Endothelial cell of umbilical vein (primary cell): ENCODE measurements at regions not wholly inside any gene's neighbourhood (a gene's known extent, or its start where the extent isn't known, plus 50 kb on each side); places are given as distances from the start of the nearest gene placed in this dataset.

ENCODE experiments used
- BruUV-seq: library from RNA; stranded (reverse); fragments of 400-500 nt; replicated peaks from 2 replicates; lab custom pipeline; 2021; lab: Mats Ljungman, UMichigan
- CTCF ChIA-PET: fragments of 300-600, 350-600 bp; sonication (Branson Sonifier 250); formaldehyde crosslinking; loops from one replicate; lab custom pipeline; 2021; ENCODE audit warnings: antibody characterized with exemption, inconsistent platforms; lab: Charles Lee
- POLR2A ChIA-PET: fragments of 300-600, 350-600 bp; sonication (Branson Sonifier 250); formaldehyde crosslinking; loops from one replicate; lab custom pipeline; 2021; ENCODE audit warnings: antibody characterized with exemption, inconsistent platforms; lab: Charles Lee
- DNase-seq: peaks from one replicate; pipeline ENCODE4 v3.0.0-alpha.2; 2011; ENCODE audit warnings: low read depth, low spot score
- FAIRE-seq: peaks from 2 replicates; lab custom pipeline; 2011; peaks lifted over from hg19 to GRCh38; lab: Jason Lieb, UNC
- H2AFZ ChIP-seq: 2 replicates; pipeline ENCODE4 v1.6.0; 2012; ENCODE audit warnings: low read depth, low read length, control low read depth, inconsistent platforms
- H3K27ac ChIP-seq: 2 replicates; pipeline ENCODE4 v1.5.1; 2011; ENCODE audit warnings: low read depth, mild to moderate bottlenecking, control low read depth, low read length, moderate library complexity; ENCODE audit not compliant: insufficient read depth
- H3K27me3 ChIP-seq, 2 experiments: 2 replicates each; pipeline versions ENCODE4 v1.6.0 to v1.6.1; 2011; ENCODE audit warnings: low read length in 2 of 2, mixed read lengths in 1 of 2; ENCODE audit not compliant: control insufficient read depth in 2 of 2, insufficient read depth in 2 of 2
- H3K36me3 ChIP-seq, 2 experiments: 2 replicates in 1 of 2; 3 replicates in 1 of 2; pipeline ENCODE4 v1.5.1; 2011; ENCODE audit warnings: low read length in 2 of 2, mild to moderate bottlenecking in 1 of 2, moderate library complexity in 1 of 2; ENCODE audit not compliant: control insufficient read depth in 2 of 2, insufficient read depth in 2 of 2; ENCODE audit errors: extremely low read depth in 1 of 2
- H3K4me1 ChIP-seq: 3 replicates; pipeline ENCODE4 v1.5.1; 2011; ENCODE audit warnings: mild to moderate bottlenecking, low read length; ENCODE audit not compliant: control insufficient read depth, insufficient read depth; ENCODE audit errors: extremely low read depth
- H3K4me2 ChIP-seq: 2 replicates; pipeline ENCODE4 v1.6.1; 2011; ENCODE audit warnings: low read length, control low read depth, mixed read lengths; ENCODE audit not compliant: insufficient read depth
- H3K4me3 ChIP-seq, 3 experiments: fragments of 200-600 bp in 1 of 3; sonication (generic), shearing (Covaris generic) in 1 of 3; replicated peaks in 1 of 3; 2 replicates each; pipeline ENCODE4 v1.5.1; 2011 to 2016; ENCODE audit warnings: control low read depth in 3 of 3, low read length in 3 of 3, mild to moderate bottlenecking in 2 of 3, inconsistent platforms in 1 of 3, low read depth in 1 of 3, moderate library complexity in 1 of 3; ENCODE audit not compliant: insufficient read depth in 1 of 3
- H3K79me2 ChIP-seq: 2 replicates; pipeline ENCODE4 v1.6.0; 2012; ENCODE audit warnings: low read length, inconsistent platforms; ENCODE audit not compliant: control insufficient read depth, insufficient read depth
- H3K9ac ChIP-seq: replicated peaks from 2 replicates; pipeline ENCODE3; 2011; ENCODE audit warnings: low read length, control low read depth; ENCODE audit not compliant: insufficient read depth; ENCODE audit errors: extremely low read depth
- H3K9me1 ChIP-seq: replicated peaks from 3 replicates; pipeline ENCODE4 v1.6.0; 2011; ENCODE audit warnings: mild to moderate bottlenecking, low read length; ENCODE audit not compliant: control insufficient read depth, insufficient read depth; ENCODE audit errors: extremely low read depth
- H3K9me3 ChIP-seq: replicated peaks from 2 replicates; pipeline ENCODE4 v1.5.1; 2012; ENCODE audit warnings: low read length, inconsistent platforms; ENCODE audit not compliant: control insufficient read depth, insufficient read depth
- H4K20me1 ChIP-seq: replicated peaks from 2 replicates; pipeline ENCODE3; 2011; ENCODE audit warnings: mild to moderate bottlenecking, low read length; ENCODE audit not compliant: control insufficient read depth, insufficient read depth; ENCODE audit errors: extremely low read depth
- EZH2 ChIP-seq: IDR thresholded peaks from 2 replicates; pipeline ENCODE4 v1.6.1; 2012; ENCODE audit warnings: borderline replicate concordance, low read depth, mild to moderate bottlenecking, moderate library complexity, low read length, inconsistent platforms; ENCODE audit not compliant: severe bottlenecking
- FOS ChIP-seq: IDR thresholded peaks from 2 replicates; pipeline ENCODE4 v1.6.1; 2011; ENCODE audit warnings: mild to moderate bottlenecking, low read length, moderate library complexity, borderline replicate concordance; ENCODE audit not compliant: insufficient read depth
- GATA2 ChIP-seq: IDR thresholded peaks from 2 replicates; pipeline ENCODE4 v1.7.0; 2011; ENCODE audit warnings: low read depth, mild to moderate bottlenecking, moderate library complexity, mixed read lengths, low read length; ENCODE audit not compliant: insufficient read length, insufficient read depth
- JUN ChIP-seq: IDR thresholded peaks from 2 replicates; pipeline ENCODE4 v1.6.1; 2011; ENCODE audit warnings: borderline replicate concordance, low read depth; ENCODE audit not compliant: insufficient read length, insufficient read depth
- MAX ChIP-seq: IDR thresholded peaks from 2 replicates; pipeline ENCODE4 v1.6.1; 2011; ENCODE audit not compliant: insufficient read depth, insufficient read length
- MYC ChIP-seq: IDR thresholded peaks from one replicate; pipeline ENCODE4 v1.6.1; 2011; ENCODE audit warnings: mild to moderate bottlenecking, low read depth, low read length
- POLR2A ChIP-seq: IDR thresholded peaks from 2 replicates; pipeline ENCODE4 v1.6.1; 2012; ENCODE audit warnings: low read depth, mild to moderate bottlenecking, control low read depth, low read length
- POLR2AphosphoS5 ChIP-seq: IDR thresholded peaks from 2 replicates; pipeline ENCODE4 v1.6.1; 2012; ENCODE audit warnings: low read depth, mild to moderate bottlenecking, control low read depth, low read length, moderate library complexity; ENCODE audit not compliant: insufficient read depth
- dilution Hi-C: fragments of 300-500 bp; cut with MboI; formaldehyde crosslinking; loops from one replicate; pipeline ENCODE4 v1.15.0; 2019; ENCODE audit warnings: low sequenced_read_pairs; ENCODE audit not compliant: extremely low pct_ligation_motif_present
- intact Hi-C: fragments of 100-400 bp; cut with micrococcal nuclease; formaldehyde crosslinking; loops from one replicate; pipeline ENCODE4 v1.10.0; 2022
- TF ChIP-seq, protein P1 (sequence below), 2 donors: IDR thresholded peaks; 1 replicate in 1 of 2; 2 replicates in 1 of 2; pipeline ENCODE4 v1.5.1; 2011; ENCODE audit warnings: low read length in 2 of 2, mild to moderate bottlenecking in 2 of 2, moderate library complexity in 2 of 2, control low read depth in 1 of 2, inconsistent platforms in 1 of 2, low read depth in 1 of 2; ENCODE audit not compliant: insufficient read depth in 1 of 2; ENCODE audit errors: extremely low read depth in 1 of 2

- no TSS peak for BruUV-seq
- H3K9ac ChIP-seq: no peak overlapping the region
- H3K4me3 ChIP-seq: no peak overlapping the region
- DNase-seq (peak; percentile 16), FAIRE-seq (no peak)
- H3K4me2 ChIP-seq: no peak overlapping the region
- no peaks in the 10 kb centered on the region for H3K36me3 ChIP-seq
- intact Hi-C loops (loop anchor here (1.0 kb wide), 1 partner anchor 842 kb away; no protein-coding TSS in a partner anchor), dilution Hi-C loops (no loop called here)
- H3K9me1 ChIP-seq: no peaks in the 10 kb centered on the region
- H3K9me3 ChIP-seq: no peaks in the 10 kb centered on the region
- no peaks in the 10 kb centered on the region for H3K4me1 ChIP-seq
- CTCF ChIA-PET: interaction anchor here (4.9 kb wide), 1 partner anchor 843 kb away, joined by 17 read pairs; no protein-coding TSS in a partner anchor
- no peaks in the 10 kb centered on the region for H3K79me2 ChIP-seq
- POLR2A ChIA-PET: no interaction called here
- H4K20me1 ChIP-seq: no peaks in the 10 kb centered on the region
- H3K27me3 ChIP-seq: no peaks in the 10 kb centered on the region
- no peak overlapping the region for H2AFZ ChIP-seq
- no peak overlapping the region for H3K27ac ChIP-seq
- no peak for TF ChIP-seq GATA2
- TF ChIP-seq MAX: no peak
- TF ChIP-seq, protein P1, sequence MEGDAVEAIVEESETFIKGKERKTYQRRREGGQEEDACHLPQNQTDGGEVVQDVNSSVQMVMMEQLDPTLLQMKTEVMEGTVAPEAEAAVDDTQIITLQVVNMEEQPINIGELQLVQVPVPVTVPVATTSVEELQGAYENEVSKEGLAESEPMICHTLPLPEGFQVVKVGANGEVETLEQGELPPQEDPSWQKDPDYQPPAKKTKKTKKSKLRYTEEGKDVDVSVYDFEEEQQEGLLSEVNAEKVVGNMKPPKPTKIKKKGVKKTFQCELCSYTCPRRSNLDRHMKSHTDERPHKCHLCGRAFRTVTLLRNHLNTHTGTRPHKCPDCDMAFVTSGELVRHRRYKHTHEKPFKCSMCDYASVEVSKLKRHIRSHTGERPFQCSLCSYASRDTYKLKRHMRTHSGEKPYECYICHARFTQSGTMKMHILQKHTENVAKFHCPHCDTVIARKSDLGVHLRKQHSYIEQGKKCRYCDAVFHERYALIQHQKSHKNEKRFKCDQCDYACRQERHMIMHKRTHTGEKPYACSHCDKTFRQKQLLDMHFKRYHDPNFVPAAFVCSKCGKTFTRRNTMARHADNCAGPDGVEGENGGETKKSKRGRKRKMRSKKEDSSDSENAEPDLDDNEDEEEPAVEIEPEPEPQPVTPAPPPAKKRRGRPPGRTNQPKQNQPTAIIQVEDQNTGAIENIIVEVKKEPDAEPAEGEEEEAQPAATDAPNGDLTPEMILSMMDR (IDR thresholded peaks at IDR 0.05; ENCODE audit: extremely low read depth in 1 of 2, insufficient read depth in 1 of 2, low read depth in 1 of 2, low read length in 2 of 2): peak; percentile 52 to 55
Observed at GRCh38 chr11:15770798-15771414, 585.4 kb downstream of the SOX6 start.

DNA sequence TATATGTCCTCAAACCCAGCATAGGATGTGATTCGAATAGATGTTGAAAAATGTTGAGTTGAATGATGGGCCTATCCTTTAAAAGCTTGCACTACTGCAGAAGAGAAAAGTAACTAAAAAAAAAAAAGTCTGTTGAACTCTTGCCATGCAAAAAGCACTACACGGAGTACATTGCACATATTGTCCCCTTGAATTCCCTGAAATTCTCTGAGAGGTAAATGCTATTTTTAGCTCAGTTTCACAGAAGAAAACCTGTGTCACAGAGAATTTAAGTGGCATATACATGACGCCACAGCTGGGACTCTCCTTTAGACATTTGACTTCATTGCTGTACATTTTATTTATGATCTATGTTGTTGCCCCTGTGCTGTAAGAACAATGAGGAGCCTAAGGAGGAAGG lies 583.8 kb downstream of the SOX6 start:
- DNase-seq (no peak), FAIRE-seq (no peak)
- Histone ChIP-seq H3K27ac (no peak overlapping the region), H3K36me3 (no peaks in the 10 kb centered on the region), H3K79me2 (no peaks in the 10 kb centered on the region), H2AFZ (no peak overlapping the region), H3K4me2 (no peak overlapping the region), H3K9ac (no peak overlapping the region), H3K27me3 (no peaks in the 10 kb centered on the region), H3K4me1 (no peaks in the 10 kb centered on the region), H3K4me3 (no peak overlapping the region), H3K9me1 (no peaks in the 10 kb centered on the region), H3K9me3 (no peaks in the 10 kb centered on the region), H4K20me1 (no peaks in the 10 kb centered on the region)
- no TSS peak for BruUV-seq
- intact Hi-C loops (no loop called here), dilution Hi-C loops (no loop called here)
- no peak for TF ChIP-seq MAX
- no peak for TF ChIP-seq GATA2
- no peak for TF ChIP-seq JUN
- no peak for TF ChIP-seq EZH2
- TF ChIP-seq, protein P1 (IDR thresholded peaks at IDR 0.05; ENCODE audit: extremely low read depth in 1 of 2, insufficient read depth in 1 of 2, low read depth in 1 of 2, low read length in 2 of 2): no peak
- TF ChIP-seq MYC: no peak
- no peak for TF ChIP-seq POLR2AphosphoS5
- no peak for TF ChIP-seq FOS
- TF ChIP-seq POLR2A: no peak
- ChIA-PET CTCF (interaction anchor here (1.0 to 2.1 kb wide), 2 partner anchors 672 to 841 kb away, joined by 3 to 9 read pairs; no protein-coding TSS in a partner anchor), POLR2A (no interaction called here)
